SK-N-SH (cell line): ENCODE measurements at regions not wholly inside any gene's neighbourhood (a gene's known extent, or its start where the extent isn't known, plus 50 kb on each side); places are given as distances from the start of the nearest gene placed in this dataset.

Experiments
- CTCF ChIA-PET: fragments of 300-600, 350-600 bp; formaldehyde crosslinking; extraction: SDS; loops from one replicate; lab custom pipeline; 2021; lab: Yijun Ruan, JAX
- POLR2A ChIA-PET: fragments of 350-600 bp; sonication (Branson Sonifier 250); formaldehyde crosslinking; extraction: SDS; loops from one replicate; lab custom pipeline; 2020; ENCODE audit warnings: antibody characterized with exemption, inconsistent platforms; lab: Yijun Ruan, JAX
- DNase-seq: peaks from one replicate; pipeline ENCODE4 v3.0.0; 2012
- H2AFZ ChIP-seq: fragments of 200-600 bp; sonication (generic); 2 replicates; pipeline ENCODE4 v1.8.1; 2016; ENCODE audit warnings: antibody characterized with exemption, mild to moderate bottlenecking, low read depth
- H3F3A ChIP-seq: fragments of 200-600 bp; sonication (generic); replicated peaks from 2 replicates; pipeline ENCODE3; 2016; ENCODE audit warnings: antibody characterized with exemption, mild to moderate bottlenecking; ENCODE audit not compliant: insufficient read depth
- H3K27ac ChIP-seq, 2 experiments: fragments of 200-500 bp in 1 of 2; fragments of 200-600 bp in 1 of 2; sonication (Bioruptor generic) in 1 of 2; sonication (generic), shearing (Covaris generic) in 1 of 2; 2 replicates each; pipeline versions ENCODE4 v1.5.1 to v1.6.1; 2014 to 2016; ENCODE audit warnings: low read depth in 2 of 2, inconsistent platforms in 1 of 2, low read length in 1 of 2, mild to moderate bottlenecking in 1 of 2, mixed read lengths in 1 of 2
- H3K27me3 ChIP-seq: fragments of 200-600 bp; sonication (generic), shearing (Covaris generic); 2 replicates; pipeline ENCODE4 v1.6.1; 2016; ENCODE audit warnings: mixed run types; ENCODE audit not compliant: insufficient read depth
- H3K36me3 ChIP-seq, 2 experiments: fragments of 200-500 bp in 1 of 2; fragments of 200-600 bp in 1 of 2; sonication (Bioruptor generic) in 1 of 2; sonication (generic) in 1 of 2; replicated peaks in 1 of 2; 2 replicates each; pipeline versions ENCODE3 to v1.5.1; 2014 to 2016; ENCODE audit warnings: low read length in 1 of 2, mild to moderate bottlenecking in 1 of 2; ENCODE audit not compliant: insufficient read depth in 2 of 2, control insufficient read depth in 1 of 2
- H3K4me1 ChIP-seq, 2 experiments: fragments of 200-500 bp in 1 of 2; fragments of 200-600 bp in 1 of 2; sonication (Bioruptor generic) in 1 of 2; sonication (generic), shearing (Covaris generic) in 1 of 2; 2 replicates each; pipeline versions ENCODE4 v1.5.1 to v1.6.1; 2014 to 2016; ENCODE audit warnings: low read depth in 1 of 2, low read length in 1 of 2, mixed run types in 1 of 2; ENCODE audit not compliant: insufficient read depth in 2 of 2, control insufficient read depth in 1 of 2
- H3K4me2 ChIP-seq: fragments of 200-600 bp; sonication (generic), shearing (Covaris generic); 2 replicates; pipeline ENCODE4 v1.6.1; 2017; ENCODE audit warnings: mixed run types
- H3K4me3 ChIP-seq, 2 experiments: fragments of 200-500 bp in 1 of 2; fragments of 200-600 bp in 1 of 2; sonication (Bioruptor generic) in 1 of 2; sonication (generic), shearing (Covaris generic) in 1 of 2; 2 replicates each; pipeline versions ENCODE4 v1.5.1 to v1.8.1; 2014 to 2016; ENCODE audit warnings: low read depth in 2 of 2, inconsistent platforms in 1 of 2, low read length in 1 of 2, mild to moderate bottlenecking in 1 of 2, mixed read lengths in 1 of 2, moderate library complexity in 1 of 2
- H3K79me2 ChIP-seq: fragments of 200-600 bp; sonication (generic); 2 replicates; pipeline ENCODE4 v1.8.1; 2017; ENCODE audit warnings: mild to moderate bottlenecking; ENCODE audit not compliant: insufficient read depth
- H3K9ac ChIP-seq: fragments of 200-600 bp; sonication (generic); 2 replicates; pipeline ENCODE4 v1.6.1; 2017; ENCODE audit warnings: mixed run types
- H3K9me2 ChIP-seq: fragments of 200-600 bp; sonication (generic); 2 replicates; pipeline ENCODE4 v1.6.1; 2017; ENCODE audit warnings: mixed run types
- H3K9me3 ChIP-seq: fragments of 200-600 bp; sonication (generic); 2 replicates; pipeline ENCODE4 v1.6.1; 2017; ENCODE audit warnings: mixed run types, mild to moderate bottlenecking, moderate library complexity
- H4K20me1 ChIP-seq: fragments of 200-600 bp; sonication (generic); 2 replicates; pipeline ENCODE4 v1.6.1; 2017; ENCODE audit warnings: mild to moderate bottlenecking, mixed run types; ENCODE audit not compliant: insufficient read depth
- EP300 ChIP-seq, 2 experiments: IDR thresholded peaks; 2 replicates each; pipeline versions ENCODE4 v1.4.0 to v1.6.1; 2012; ENCODE audit warnings: borderline replicate concordance in 1 of 2, low read depth in 1 of 2, low read length in 1 of 2
- FOXJ3 ChIP-seq: sonication (generic); formaldehyde crosslinking; IDR thresholded peaks from 2 replicates; pipeline ENCODE4 v1.5.1; 2020; ENCODE audit warnings: mild to moderate bottlenecking, missing genetic modification reagents
- GABPA ChIP-seq: IDR thresholded peaks from 2 replicates; pipeline ENCODE4 v1.4.0; 2012; ENCODE audit warnings: low read depth, mild to moderate bottlenecking
- GATA2 ChIP-seq: sonication (generic); formaldehyde crosslinking; IDR thresholded peaks from 2 replicates; pipeline ENCODE4 v1.5.0; 2020; ENCODE audit warnings: mild to moderate bottlenecking, missing genetic modification reagents
- JUND ChIP-seq: IDR thresholded peaks from 2 replicates; pipeline ENCODE4 v1.4.0; 2012
- MAX ChIP-seq: IDR thresholded peaks from 2 replicates; pipeline ENCODE4 v1.4.0; 2012; ENCODE audit warnings: low read depth
- POLR2AphosphoS5 ChIP-seq: IDR thresholded peaks from 2 replicates; pipeline ENCODE4 v1.6.1; 2012; ENCODE audit warnings: low read depth, low read length
- RAD21 ChIP-seq: IDR thresholded peaks from 2 replicates; pipeline ENCODE4 v1.6.1; 2012; ENCODE audit warnings: mild to moderate bottlenecking, low read length
- RCOR1 ChIP-seq: fragments of 150-350 bp; IDR thresholded peaks from 2 replicates; pipeline ENCODE4 v1.6.1; 2017; ENCODE audit warnings: antibody characterized with exemption, low read length
- REST ChIP-seq: IDR thresholded peaks from 2 replicates; pipeline ENCODE4 v1.6.1; 2012; ENCODE audit warnings: mild to moderate bottlenecking, low read depth, low read length, moderate library complexity
- RXRA ChIP-seq: IDR thresholded peaks from 2 replicates; pipeline ENCODE4 v1.4.0; 2012; ENCODE audit warnings: low read depth, mild to moderate bottlenecking, borderline replicate concordance
- SIN3A ChIP-seq: IDR thresholded peaks from 2 replicates; pipeline ENCODE4 v1.6.1; 2012; ENCODE audit warnings: low read depth, mild to moderate bottlenecking, low read length, moderate library complexity, borderline replicate concordance
- USF2 ChIP-seq: fragments of 150-350 bp; IDR thresholded peaks from 2 replicates; pipeline ENCODE4 v1.6.1; 2017; ENCODE audit warnings: antibody characterized with exemption, low read length, low read depth, borderline replicate concordance
- YY1 ChIP-seq: IDR thresholded peaks from 2 replicates; pipeline ENCODE4 v1.4.0; 2012; ENCODE audit warnings: low read depth, mild to moderate bottlenecking
- ZBTB33 ChIP-seq: IDR thresholded peaks from 2 replicates; pipeline ENCODE4 v1.4.0; 2012; ENCODE audit warnings: low read depth, borderline replicate concordance
- WGBS: methylation state at CpG from one replicate; pipeline ENCODE4 v1.1.6; 2017; ENCODE audit warnings: low lambda C conversion rate; 5-methylcytosine and 5-hydroxymethylcytosine counted together

GRCh38 chr12:124434951-124435805 lies 132.2 kb downstream of the NCOR2 start:
- Histone ChIP-seq H3K9me3 (no peaks in the 10 kb centered on the region), H3K4me2 (no peak overlapping the region), H2AFZ (no peak overlapping the region), H3K79me2 (peaks cover 8% of the 10 kb centered on the region; the same call in 1 of the 2 replicates), H3K27me3 (no peaks in the 10 kb centered on the region), H4K20me1 (no peaks in the 10 kb centered on the region), H3K4me1 (peaks cover 4 to 47% of the 10 kb centered on the region in 2 experiments; a peak in 2 of 4 replicates), H3K4me3 (no peak overlapping the region), H3K9me2 (no peaks in the 10 kb centered on the region), H3K27ac (peak overlapping the region in 1 of 2 experiments; percentile 39; a peak in 1 of 4 replicates), H3K9ac (no peak overlapping the region), H3K36me3 (peaks cover 2 to 10% of the 10 kb centered on the region in 2 experiments), H3F3A (peaks cover 14% of the 10 kb centered on the region)
- peak; percentile 61 for DNase-seq
- TF ChIP-seq GABPA (no peak), FOXJ3 (CRISPR knock-in tag) (no peak), USF2 (no peak), POLR2AphosphoS5 (no peak), GATA2 (CRISPR knock-in tag) (no peak), REST (no peak), RXRA (no peak), MAX (no peak), JUND (no peak), RAD21 (no peak), SIN3A (no peak), ZBTB33 (no peak), YY1 (no peak), EP300 (IDR thresholded peaks at IDR 0.05; ENCODE audit: borderline replicate concordance in 1 of 2, low read depth in 1 of 2, low read length in 1 of 2) (no peak), RCOR1 (no peak)
- WGBS = 85% methylated on average over 14 of the region's 17 CpGs
- ChIA-PET CTCF (interaction anchor here (0.6 to 1.5 kb wide), 5 partner anchors 15 to 336 kb away, joined by 3 to 4 read pairs (median 3); no protein-coding TSS in a partner anchor), POLR2A (no interaction called here)
